DMS114 treated with DMSO at 0.1 percent for 48 hours (cell line): ENCODE measurements at regions not wholly inside any gene's neighbourhood (a gene's known extent, or its start where the extent isn't known, plus 50 kb on each side); places are given as distances from the start of the nearest gene placed in this dataset.

ENCODE experiments used
- DNase-seq: peaks from one replicate; lab custom pipeline; 2025; ENCODE audit not compliant: unreplicated experiment; lab: John Stamatoyannopoulos, UW

DNA sequence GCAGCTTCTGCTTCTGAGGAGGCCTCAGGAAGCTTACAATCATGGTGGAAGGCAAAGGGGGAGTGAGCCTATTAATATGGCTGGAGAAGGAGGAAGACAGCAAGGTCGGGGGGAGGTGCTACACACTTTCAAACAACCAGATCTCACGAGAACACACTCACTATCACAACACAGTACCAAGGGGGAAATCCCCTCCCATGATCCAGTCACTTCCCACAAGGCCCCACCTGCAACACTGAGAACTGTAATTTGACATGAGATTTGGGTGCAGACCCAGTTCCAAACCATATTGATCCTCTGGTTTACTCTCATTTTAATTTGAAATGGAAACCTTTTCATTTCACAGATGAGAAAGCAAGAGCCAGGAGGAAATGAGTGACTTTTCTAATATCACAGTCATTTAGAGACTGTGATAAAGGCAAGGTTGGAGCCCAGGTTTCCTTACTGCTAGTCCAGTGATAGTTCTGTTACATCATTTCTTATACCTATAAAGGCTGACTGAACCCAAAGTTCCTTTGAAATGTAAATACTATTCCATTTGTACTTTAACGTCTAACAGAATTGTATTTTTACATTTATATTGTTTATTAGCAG, 105.8 kb upstream of the GAP43 start:
- no peak for DNase-seq

DNA sequence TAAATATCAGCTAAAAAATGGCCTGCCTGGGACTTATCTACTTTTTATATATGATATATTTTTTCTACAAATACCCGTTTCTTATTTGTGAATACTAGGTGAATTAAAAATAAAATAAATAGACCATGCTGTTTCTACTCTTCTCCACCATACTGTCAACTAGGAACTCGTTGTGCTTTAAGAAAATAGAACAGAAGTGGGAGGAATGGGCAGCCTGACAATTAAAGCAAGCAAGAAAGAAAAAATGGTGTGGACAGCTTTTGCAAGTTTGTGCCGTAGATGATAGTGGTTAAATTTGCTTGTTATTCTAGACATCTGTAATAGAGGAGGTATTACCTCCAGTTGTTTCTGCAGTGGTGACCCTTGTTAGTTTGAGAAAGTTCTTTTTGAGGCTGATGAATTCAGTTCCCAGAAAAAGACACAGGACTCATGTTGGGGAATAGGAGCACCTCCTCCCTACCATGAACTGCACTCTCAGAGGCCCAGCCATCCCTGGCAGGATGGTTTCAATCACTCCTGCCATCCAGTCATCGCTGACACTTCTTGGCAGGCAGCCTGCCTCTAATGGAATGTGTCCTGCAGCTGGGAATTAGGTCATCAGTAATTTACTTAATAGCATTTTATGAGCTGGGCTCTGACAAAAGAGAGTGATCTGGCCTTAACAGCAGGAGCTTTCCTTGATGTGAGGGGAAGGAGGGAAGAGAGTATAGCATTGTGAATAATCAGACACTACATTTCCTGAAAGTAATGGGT, 105.0 kb upstream of the GAP43 start:
- DNase-seq = no peak

DNA sequence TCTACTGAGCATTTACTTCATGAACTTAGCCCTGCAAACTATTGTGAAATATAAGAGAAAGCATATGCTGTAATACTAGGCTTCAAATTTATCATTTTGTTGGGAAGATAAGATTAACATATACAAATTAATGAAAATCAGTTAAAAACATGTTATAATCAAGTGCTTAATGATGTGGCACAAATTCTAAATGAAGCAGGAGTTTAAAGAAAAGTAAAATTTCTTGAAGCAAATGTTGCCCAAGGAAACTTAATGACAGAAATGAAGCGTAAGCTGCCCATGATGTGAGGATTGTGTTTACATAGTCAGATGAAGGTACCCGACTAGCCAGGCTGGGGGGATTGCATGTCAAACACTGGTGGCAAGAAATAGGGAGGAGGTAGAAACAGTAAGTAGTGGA, 103.1 kb upstream of the GAP43 start:
- DNase-seq = no peak

DNA sequence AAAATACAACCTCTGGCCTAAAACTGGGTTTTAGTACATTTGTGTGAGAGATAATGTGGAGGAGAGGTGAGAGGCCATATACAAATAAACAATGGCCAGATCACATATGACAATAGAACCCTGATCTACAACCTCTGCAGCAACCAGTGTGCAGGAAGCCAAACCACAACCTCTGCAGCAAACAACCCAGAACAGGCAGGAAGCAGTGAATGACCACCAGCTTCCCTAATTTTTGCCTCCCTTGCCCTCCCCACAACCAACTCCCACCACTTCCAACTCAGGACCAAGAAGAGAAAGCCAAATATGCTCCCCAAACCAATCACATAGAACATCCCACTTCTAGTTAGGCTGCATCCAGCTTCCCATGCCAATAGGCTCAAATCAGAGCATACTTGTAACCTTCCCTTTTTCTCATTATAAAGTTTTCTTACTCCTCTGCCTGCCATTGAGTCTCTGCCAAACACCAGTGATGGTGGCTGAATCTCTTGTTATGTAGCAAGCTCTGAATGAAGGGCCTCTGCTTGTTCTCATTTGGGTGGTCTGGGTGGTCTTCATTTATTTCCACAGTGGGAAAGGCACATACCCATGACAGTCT, 102.6 kb upstream of the GAP43 start:
- no peak for DNase-seq

DNA sequence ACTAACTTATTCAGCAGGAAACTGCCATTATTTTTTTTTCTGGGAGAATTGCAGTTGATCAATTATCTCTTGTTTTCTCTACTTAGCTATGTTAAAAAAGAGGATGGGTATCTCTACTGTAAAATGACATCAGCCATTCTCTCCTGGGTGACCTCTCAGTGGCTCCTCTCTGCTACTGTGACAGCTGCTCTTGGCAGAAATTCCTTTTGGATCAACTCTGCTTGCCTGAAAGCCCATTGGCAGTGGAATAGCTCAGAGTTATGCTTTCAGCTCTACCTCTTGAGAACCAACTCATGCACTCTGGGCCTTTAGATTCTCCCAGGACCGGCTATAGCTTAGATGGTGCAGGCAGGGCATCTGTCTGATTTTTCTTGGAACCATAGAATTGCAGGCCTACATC, 99.9 kb upstream of the GAP43 start:
- no peak for DNase-seq

DNA sequence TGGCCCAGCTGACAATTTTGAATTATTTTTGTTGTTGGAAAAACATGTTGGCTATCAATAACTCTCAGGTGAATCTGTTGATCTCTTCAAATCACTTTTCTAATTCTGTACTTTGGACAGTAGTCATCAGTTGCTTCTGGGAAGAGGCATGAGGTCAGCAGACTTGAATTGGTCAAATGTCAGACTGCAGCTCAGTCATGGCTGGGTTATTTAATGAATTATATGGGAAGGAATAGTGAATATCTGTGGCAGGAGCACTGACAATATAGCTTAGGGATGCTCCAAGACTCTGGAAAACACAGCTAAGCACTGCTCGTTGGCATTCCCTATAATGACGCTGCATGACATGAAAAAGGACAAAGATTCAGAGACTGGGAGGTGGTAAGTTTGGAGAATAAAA, 98.8 kb upstream of the GAP43 start:
- DNase-seq = no peak

DNA sequence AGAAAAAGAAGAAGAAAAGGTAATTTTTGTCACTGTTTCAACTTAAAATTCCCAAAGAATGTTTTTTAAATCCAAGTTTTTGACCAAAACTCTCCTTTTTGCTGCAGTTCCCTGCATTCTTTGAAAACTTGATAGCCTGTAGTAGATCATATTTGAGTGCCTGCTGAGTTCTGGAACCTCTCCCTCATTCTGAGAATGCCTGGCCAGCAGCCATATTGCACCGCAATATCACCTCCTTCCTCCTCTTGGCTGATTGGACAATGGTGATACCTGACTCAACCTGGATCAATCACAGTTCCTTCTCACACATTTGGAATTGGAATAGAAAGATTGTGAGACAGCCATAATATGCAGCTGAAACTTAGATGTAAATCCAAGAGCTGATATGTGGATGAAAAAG, 97.6 kb upstream of the GAP43 start:
- DNase-seq = no peak

DNA sequence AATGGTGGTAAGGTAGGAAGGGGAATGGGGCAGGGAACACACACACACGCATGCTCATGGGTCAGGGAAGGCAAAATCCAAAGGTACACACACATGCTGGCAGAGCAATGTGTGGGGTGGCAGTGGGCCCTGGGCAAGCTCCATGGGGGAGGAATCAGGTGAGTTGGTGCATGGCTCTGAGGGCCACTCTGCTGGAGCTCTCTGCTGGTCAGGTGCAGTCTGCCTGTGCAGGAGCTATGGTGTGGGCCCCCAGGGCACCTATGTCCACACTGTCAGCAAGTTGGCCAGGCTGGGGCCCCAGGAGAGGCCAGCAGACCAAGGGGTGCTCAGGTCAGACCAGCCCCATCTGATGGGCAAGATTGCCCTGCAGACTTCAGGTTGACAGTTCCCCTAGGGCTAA, 90.1 kb upstream of the GAP43 start:
- no peak for DNase-seq

DNA sequence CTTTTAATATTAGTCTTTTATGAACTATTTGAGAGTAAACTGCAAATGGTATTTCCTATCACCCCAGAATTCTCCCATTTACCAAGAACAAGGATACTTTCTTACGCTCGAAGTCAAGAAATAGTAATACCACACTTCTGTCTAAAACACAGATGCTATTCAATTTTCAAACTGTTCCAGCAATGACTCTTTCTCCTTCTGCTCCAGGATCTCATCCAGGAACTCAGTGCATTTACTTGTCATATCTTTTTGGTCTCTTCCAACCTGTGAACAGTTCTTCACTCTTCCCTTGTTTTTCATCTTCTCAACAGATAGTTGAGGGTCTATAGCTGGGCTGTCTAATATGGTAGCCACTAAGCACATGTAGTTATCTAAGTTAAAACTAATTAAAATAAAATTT, 87.1 kb upstream of the GAP43 start:
- DNase-seq = no peak

DNA sequence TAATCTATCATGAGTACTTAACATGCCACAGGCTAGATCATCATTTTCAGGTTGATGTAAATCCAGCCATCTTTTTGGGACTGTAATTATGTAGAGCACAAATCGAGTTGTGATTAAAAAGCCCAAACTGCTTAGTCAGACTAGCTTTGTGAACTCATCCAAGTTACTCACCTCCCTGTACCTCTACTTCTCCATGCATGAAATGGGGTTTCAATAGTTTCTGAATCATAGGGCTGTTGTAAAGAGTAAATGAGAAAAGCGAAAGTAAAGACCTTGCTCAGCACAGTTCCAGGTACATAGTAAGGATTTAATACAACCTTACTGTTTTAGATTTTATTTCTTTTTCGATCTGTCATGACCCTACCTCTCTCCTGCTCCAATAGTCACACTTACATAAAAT, 85.6 kb upstream of the GAP43 start:
- no peak for DNase-seq

DNA sequence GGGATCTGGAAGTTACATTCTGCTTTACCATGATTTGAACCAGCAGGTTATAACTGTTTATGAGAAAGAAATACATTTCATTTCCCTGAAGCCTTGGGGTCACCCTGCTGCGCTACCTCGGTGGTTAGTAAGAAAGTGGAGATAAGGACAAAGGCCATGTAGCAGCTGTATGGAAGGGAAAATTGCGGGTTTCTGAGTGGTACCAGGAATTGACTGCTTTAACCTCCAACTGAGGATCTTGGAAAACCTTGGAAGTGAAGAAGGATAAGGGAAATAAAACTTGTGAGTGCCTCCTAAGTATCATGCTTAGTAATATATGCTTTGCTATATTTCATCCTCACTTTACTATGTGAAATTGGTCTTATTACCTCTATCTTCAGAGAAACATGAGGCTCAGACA, 76.1 kb upstream of the GAP43 start:
- no peak for DNase-seq

DNA sequence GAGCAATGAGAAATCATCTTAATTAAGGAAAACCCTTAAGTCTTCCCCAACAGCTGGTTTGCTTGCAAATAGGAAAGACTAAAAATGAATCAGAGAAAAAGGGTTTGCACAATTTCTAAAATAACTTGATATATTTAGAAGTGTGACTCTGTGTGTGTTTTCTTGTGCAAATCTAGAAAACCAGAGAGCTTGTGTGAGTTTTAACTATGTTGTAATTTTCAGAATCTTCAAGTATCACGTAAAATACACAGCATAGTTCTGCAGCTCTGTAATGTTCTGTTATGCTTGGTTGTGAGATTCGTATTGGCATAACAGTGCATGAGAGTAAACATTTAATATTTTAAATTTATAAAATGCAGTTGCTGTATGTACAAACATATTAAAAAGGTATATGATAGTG, 74.7 kb upstream of the GAP43 start:
- no peak for DNase-seq

DNA sequence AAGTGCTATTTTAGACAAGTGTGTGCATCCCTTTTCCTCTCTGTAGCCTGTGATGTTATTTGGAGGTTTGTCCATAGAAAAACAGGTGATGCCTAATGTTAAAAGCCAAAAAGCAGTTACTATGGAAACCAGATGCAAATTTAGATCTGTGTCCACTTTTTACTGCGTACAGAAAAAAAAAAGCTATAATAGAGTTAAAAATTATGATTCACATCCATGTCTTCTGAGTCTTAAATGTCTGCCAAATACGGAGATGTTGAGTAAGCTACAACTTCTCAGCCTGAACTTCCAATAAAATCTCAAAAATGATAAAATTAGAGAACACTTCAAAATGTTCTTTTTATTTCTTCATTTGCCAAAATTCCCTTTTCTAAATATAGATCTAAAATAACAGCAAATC, 74.2 kb upstream of the GAP43 start:
- no peak for DNase-seq

DNA sequence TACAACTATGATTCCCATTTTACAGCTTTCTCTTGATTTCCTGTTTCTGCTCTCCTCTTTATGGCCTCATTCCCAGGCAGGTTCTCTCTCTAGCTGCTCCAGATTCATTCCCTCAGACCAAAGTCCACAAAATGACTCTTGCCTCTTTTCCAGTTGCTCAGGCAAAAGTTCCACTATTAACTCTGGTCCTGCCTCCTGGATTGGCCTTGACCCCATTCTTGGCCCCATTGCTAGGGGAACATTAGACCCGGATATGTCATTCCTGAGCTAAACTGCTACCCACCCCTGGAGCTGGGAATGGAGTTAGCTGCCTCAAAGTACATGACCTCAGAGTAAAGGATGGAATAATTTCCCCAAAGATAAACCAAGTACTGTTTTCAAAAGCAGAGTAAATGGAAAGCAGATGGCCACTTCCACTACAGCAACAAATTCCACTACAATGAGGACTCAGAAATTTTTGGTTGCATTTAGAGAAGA, 73.0 kb upstream of the GAP43 start:
- DNase-seq = no peak

DNA sequence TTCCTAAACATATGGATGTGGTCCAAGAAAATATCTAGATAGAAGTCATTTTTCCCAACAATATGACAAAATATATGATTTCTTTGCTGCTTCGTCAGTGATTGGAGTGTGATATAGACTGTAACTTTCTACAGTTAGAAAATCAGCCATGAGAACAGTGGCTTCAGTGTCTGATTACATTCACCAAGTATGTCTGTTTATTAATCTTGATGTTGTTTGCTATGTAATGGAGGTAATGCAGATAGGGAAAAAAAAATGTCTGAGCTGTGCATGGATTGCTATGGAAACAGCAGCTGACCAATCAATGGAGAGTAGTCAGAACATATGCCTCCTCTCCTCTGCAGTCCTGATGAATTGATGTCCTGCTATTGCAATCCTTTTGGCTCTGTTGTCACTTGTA, 72.3 kb upstream of the GAP43 start:
- no peak for DNase-seq

DNA sequence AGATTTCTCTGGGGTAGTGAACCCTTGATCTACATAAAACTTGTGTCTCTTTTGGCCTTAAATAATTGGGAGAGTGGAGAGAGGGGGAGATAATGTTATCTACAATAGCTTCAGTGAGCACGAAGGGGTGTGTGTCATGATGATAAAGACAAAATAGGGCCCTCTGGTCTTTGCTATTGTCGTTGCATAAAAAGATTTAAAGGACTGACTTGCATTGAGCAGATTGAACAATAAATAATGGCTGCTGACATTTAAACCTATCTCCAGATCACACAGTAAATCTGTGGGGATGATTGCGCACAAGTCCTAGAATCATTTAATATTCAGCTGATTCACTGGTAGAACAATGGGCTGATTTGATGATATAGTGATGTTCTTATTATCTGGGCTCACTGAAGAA, 71.3 kb upstream of the GAP43 start:
- no peak for DNase-seq

DNA sequence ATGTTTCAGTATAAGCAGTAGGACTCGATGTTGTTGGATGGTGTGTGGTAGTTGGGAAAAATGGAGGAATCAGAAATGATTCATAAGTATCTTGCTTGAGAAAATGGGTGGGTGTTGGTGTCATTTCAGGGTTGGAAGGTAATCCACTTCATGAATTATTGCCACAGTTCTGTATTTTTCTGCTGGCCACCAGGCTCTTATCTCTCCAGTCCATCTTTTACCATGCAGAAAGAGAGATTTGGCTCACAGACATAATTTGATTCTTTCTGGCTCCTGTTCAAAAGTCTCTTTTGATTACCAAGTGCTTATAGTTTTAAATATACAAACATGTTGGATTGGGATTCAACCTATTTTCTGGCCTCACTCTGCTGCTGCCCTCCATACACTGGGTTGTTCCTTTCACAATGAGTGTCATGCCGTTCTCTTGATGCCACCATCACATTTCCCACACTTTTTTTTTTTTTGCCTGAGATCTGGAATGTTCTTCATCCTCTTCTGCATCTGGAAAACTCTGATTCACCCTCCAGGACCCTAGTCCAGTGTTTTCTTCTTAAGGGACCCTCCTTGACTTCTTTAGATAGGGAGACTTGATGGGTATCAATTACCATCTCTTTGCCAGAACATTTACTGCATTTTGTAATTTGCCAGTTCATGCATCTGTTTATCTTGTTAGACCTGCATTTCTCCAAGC, 69.4 kb upstream of the GAP43 start:
- DNase-seq = no peak

DNA sequence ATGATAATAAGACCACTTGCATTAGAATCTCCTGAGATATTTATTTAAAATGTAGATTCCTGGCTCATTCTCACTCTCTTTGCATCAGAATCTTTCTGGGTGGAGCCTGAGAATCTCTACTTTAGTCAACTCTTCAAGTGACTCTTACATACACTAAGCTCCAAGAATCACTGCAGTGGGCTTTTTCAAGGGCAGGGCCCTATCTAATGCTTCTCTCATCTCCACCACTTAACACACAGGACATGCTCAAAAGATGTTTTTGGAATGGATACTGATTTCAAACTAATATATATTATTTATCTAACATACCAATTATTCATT, 68.9 kb upstream of the GAP43 start:
- no peak for DNase-seq

DNA sequence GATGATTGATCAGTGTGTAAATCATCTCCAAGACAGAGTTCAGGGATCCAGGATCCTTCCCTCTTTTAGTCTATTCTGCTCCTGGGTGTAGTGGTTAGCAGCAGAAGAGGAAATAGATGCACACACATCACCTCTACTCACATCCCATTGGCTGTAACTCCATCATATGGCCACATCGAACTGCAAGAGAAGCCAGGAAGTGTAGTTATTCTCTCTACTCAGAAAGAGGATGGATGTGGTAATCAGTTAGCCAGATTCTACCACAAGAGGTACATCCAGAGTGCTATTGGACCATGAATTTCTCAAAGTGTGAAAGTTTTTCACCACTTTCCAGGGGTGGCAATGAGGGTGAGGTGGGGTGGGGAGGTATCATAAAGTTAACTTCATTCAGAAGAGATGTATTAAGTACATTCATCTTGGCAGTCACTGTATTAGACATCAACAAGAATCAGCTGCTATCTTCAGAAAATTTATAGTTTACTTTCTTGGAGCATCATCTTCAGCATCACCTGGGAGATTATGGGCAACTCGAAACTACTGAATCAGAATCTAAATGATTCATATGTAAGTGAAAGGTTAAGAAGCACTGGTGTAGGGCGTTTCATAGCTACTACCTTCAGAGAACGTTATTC, 60.6 kb upstream of the GAP43 start:
- no peak for DNase-seq

DNA sequence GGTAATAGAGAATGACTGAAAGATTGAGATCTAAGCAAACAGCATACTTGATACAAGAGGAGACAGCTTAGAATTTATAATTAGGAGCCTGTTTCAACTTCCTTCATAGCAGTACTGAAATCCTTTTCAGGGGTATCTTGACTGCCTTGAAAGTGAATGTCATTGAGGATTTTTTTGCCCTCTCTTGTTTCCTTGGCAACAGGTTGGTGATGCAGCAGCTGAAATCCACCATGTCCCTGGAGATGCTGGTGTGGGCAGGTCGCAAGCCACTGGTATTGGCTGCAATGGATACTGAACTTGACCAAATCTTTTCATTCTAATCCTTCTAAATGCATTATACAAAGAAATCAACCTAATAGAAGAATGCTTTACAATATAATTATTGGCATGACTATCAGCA, 59.3 kb upstream of the GAP43 start:
- no peak for DNase-seq

DNA sequence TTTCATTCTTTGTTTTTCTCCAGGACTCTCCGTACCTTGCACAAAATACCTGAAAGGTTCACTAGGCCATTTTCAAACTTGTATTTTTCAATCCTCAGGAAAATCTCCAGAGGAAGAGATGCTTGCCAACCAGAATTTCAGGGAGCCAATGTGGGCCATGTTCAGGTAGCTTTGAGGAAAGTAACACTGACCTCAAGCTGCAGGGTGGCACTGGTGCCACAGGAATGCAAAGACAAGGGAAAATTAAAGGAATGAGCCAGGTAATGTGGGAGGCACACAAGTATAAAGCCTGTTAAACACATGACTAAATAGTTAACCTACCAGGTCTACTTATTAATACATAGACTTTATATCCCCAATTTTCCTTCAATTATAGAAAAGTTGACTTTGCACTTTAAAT, 51.9 kb upstream of the GAP43 start:
- no peak for DNase-seq
